WTC11 (cell line): ENCODE measurements at regions not wholly inside any gene's neighbourhood (a gene's known extent, or its start where the extent isn't known, plus 50 kb on each side); places are given as distances from the start of the nearest gene placed in this dataset.

Experiments
- ATAC-seq: fragments of 200-7000 bp; cut with Tn5 transposase; 2 replicates; pipeline ENCODE4 v1.10.0; 2021; ENCODE audit warnings: mild to moderate bottlenecking, moderate library complexity
- CTCF ChIA-PET: fragments of 300-600 bp; sonication (Branson Sonifier 250); formaldehyde crosslinking; loops from one replicate; lab custom pipeline; 2021; ENCODE audit warnings: antibody characterized with exemption; lab: Charles Lee
- POLR2A ChIA-PET: fragments of 350-600 bp; sonication (Branson Sonifier 250); formaldehyde crosslinking; loops from one replicate; lab custom pipeline; 2021; ENCODE audit warnings: antibody characterized with exemption; lab: Charles Lee
- DNase-seq: peaks from one replicate; pipeline ENCODE4 v3.0.0; 2021; ENCODE audit warnings: low spot score
- H3K27ac Mint-ChIP-seq: 2 replicates; pipeline ENCODE4 v1.8.0; 2021; ENCODE audit warnings: mixed read lengths
- H3K27me3 Mint-ChIP-seq: 2 replicates; pipeline ENCODE4 v1.8.0; 2021; ENCODE audit warnings: low read depth, mild to moderate bottlenecking, moderate library complexity, mixed read lengths
- H3K36me3 Mint-ChIP-seq: 2 replicates; pipeline ENCODE4 v1.8.0; 2021; ENCODE audit warnings: mixed read lengths
- H3K4me1 Mint-ChIP-seq: 2 replicates; pipeline ENCODE4 v1.8.0; 2022; ENCODE audit warnings: mixed read lengths
- H3K4me3 Mint-ChIP-seq: 2 replicates; pipeline ENCODE4 v1.8.0; 2021; ENCODE audit warnings: mild to moderate bottlenecking, moderate library complexity, mixed read lengths
- H3K9me3 Mint-ChIP-seq: 2 replicates; pipeline ENCODE4 v1.8.0; 2021; ENCODE audit warnings: mixed read lengths
- AR ChIP-seq: fragments of 250-450 bp; sonication (Bioruptor Pico); IDR thresholded peaks from 2 replicates; pipeline ENCODE4 v1.9.0; 2021; ENCODE audit warnings: mild to moderate bottlenecking
- ATF6 ChIP-seq: sonication (generic); formaldehyde crosslinking; IDR thresholded peaks from 2 replicates; pipeline ENCODE4 v1.8.1; 2023; ENCODE audit warnings: mild to moderate bottlenecking, missing genetic modification reagents
- CDX4 ChIP-seq: fragments of 250-450 bp; sonication (Bioruptor Pico); IDR thresholded peaks from 2 replicates; pipeline ENCODE4 v1.9.0; 2021; ENCODE audit warnings: moderate library complexity, mild to moderate bottlenecking, inconsistent platforms, borderline replicate concordance
- FOXK1 ChIP-seq: sonication (generic); formaldehyde crosslinking; IDR thresholded peaks from 2 replicates; pipeline ENCODE4 v1.8.0; 2022; ENCODE audit warnings: mild to moderate bottlenecking, moderate library complexity, missing genetic modification reagents
- GABPB1 ChIP-seq: sonication (generic); formaldehyde crosslinking; IDR thresholded peaks from 2 replicates; pipeline ENCODE4 v1.8.1; 2023; ENCODE audit warnings: mild to moderate bottlenecking, missing genetic modification reagents
- OVOL2 ChIP-seq: fragments of 250-450 bp; sonication (Bioruptor Pico); IDR thresholded peaks from 2 replicates; pipeline ENCODE4 v1.9.0; 2021; ENCODE audit warnings: mild to moderate bottlenecking, borderline replicate concordance
- SMAD4 ChIP-seq: sonication (generic); formaldehyde crosslinking; IDR thresholded peaks from 2 replicates; pipeline ENCODE4 v1.8.0; 2022; ENCODE audit warnings: mild to moderate bottlenecking, missing genetic modification reagents
- STAT6 ChIP-seq: sonication (generic); formaldehyde crosslinking; conservative IDR thresholded peaks from 2 replicates; pipeline ENCODE4 v1.8.1; 2023; ENCODE audit warnings: mild to moderate bottlenecking, low read depth, missing genetic modification reagents, moderate library complexity
- TEAD1 ChIP-seq: sonication (generic); formaldehyde crosslinking; IDR thresholded peaks from 2 replicates; pipeline ENCODE4 v1.8.0; 2022; ENCODE audit warnings: mild to moderate bottlenecking, missing genetic modification reagents
- TP53 ChIP-seq: sonication (generic); formaldehyde crosslinking; IDR thresholded peaks from 2 replicates; pipeline ENCODE4 v1.8.1; 2023; ENCODE audit warnings: mild to moderate bottlenecking, missing genetic modification reagents
- USF1 ChIP-seq: sonication (generic); formaldehyde crosslinking; IDR thresholded peaks from 2 replicates; pipeline ENCODE4 v1.8.0; 2022; ENCODE audit warnings: mild to moderate bottlenecking, missing genetic modification reagents
- ZBTB21 ChIP-seq: sonication (generic); formaldehyde crosslinking; IDR thresholded peaks from 2 replicates; pipeline ENCODE4 v1.8.1; 2023; ENCODE audit warnings: mild to moderate bottlenecking, missing genetic modification reagents, borderline replicate concordance
- ZNF232 ChIP-seq: sonication (generic); formaldehyde crosslinking; IDR thresholded peaks from 2 replicates; pipeline ENCODE4 v1.8.0; 2022; ENCODE audit warnings: mild to moderate bottlenecking, missing genetic modification reagents
- ZNF396 ChIP-seq: fragments of 250-450 bp; sonication (Bioruptor Pico); IDR thresholded peaks from 2 replicates; pipeline ENCODE4 v1.8.0; 2021; ENCODE audit warnings: mild to moderate bottlenecking, moderate library complexity, borderline replicate concordance
- ZNF423 ChIP-seq: fragments of 250-450 bp; sonication (Bioruptor Pico); IDR thresholded peaks from 2 replicates; pipeline ENCODE4 v2.1.2; 2022; ENCODE audit warnings: mild to moderate bottlenecking, moderate library complexity
- ZNF532 ChIP-seq: fragments of 250-450 bp; sonication (Bioruptor Pico); IDR thresholded peaks from 2 replicates; pipeline ENCODE4 v1.9.0; 2021; ENCODE audit warnings: mild to moderate bottlenecking, borderline replicate concordance
- ZSCAN18 ChIP-seq: fragments of 250-450 bp; sonication (Bioruptor Pico); IDR thresholded peaks from 2 replicates; pipeline ENCODE4 v2.1.2; 2022; ENCODE audit warnings: mild to moderate bottlenecking, moderate library complexity

- no peak for TF ChIP-seq SMAD4
- TF ChIP-seq OVOL2: no peak
- TF ChIP-seq ATF6 (CRISPR knock-in tag): no peak
- TF ChIP-seq FOXK1 (CRISPR knock-in tag): no peak
- no peak for TF ChIP-seq CDX4 (CRISPR knock-in tag)
- TF ChIP-seq GABPB1 (CRISPR knock-in tag): no peak
- TF ChIP-seq STAT6 (CRISPR knock-in tag): no peak
- TF ChIP-seq ZNF232 (CRISPR knock-in tag): no peak
- TF ChIP-seq TEAD1 (CRISPR knock-in tag): no peak
- TF ChIP-seq ZNF532 (CRISPR knock-in tag): no peak
- no peak for TF ChIP-seq ZSCAN18 (CRISPR knock-in tag)
Measured at GRCh38 chr16:52103791-52104190, 443.2 kb downstream of the TOX3 start (continued).

- ChIA-PET CTCF (no interaction called here), POLR2A (no interaction called here)
- Mint-ChIP-seq H3K4me1 (peaks cover 6% of the 10 kb centered on the region; the same call in 1 of the 2 replicates), H3K9me3 (no peaks in the 10 kb centered on the region), H3K36me3 (no peaks in the 10 kb centered on the region), H3K27ac (no peak overlapping the region), H3K27me3 (no peaks in the 10 kb centered on the region), H3K4me3 (no peak overlapping the region)
- DNase-seq (no peak), ATAC-seq (no peak)
- TF ChIP-seq ZBTB21 (no peak), STAT6 (CRISPR knock-in tag) (no peak), ZNF423 (no peak), ZNF396 (CRISPR knock-in tag) (no peak), USF1 (CRISPR knock-in tag) (no peak), TP53 (CRISPR knock-in tag) (no peak), AR (CRISPR knock-in tag) (no peak)
Measured at GRCh38 chr16:52101246-52101645, 445.7 kb downstream of the TOX3 start.
